Gastroesophageal sphincter (tissue), 4 donors: ENCODE measurements at regions not wholly inside any gene's neighbourhood (a gene's known extent, or its start where the extent isn't known, plus 50 kb on each side); places are given as distances from the start of the nearest gene placed in this dataset.

Experiments
- ATAC-seq: fragments of 150-250 bp; one replicate; pipeline ENCODE4 v1.9.1; 2016; ENCODE audit warnings: mild to moderate bottlenecking, moderate library complexity
- H3K27ac ChIP-seq, 4 donors: fragments of 200-600 bp; sonication (generic) in 3 of 4; 1 replicate in 3 of 4; 2 replicates in 1 of 4; pipeline ENCODE4 v1.5.1; 2016 to 2019
- H3K27me3 ChIP-seq: fragments of 200-600 bp; sonication (generic); one replicate; pipeline ENCODE4 v1.5.1; 2019
- H3K36me3 ChIP-seq, 2 donors: fragments of 200-600 bp; sonication (generic); one replicate each; pipeline ENCODE4 v1.5.1; 2019; ENCODE audit warnings: control low read depth in 1 of 2
- H3K4me1 ChIP-seq, 3 donors: fragments of 200-600 bp; sonication (generic); 1 replicate in 2 of 3; 2 replicates in 1 of 3; pipeline ENCODE4 v1.5.1; 2016 to 2019; ENCODE audit warnings: control low read depth in 2 of 3
- H3K4me3 ChIP-seq, 2 donors: fragments of 200-600 bp; sonication (generic); one replicate each; pipeline ENCODE4 v1.5.1; 2019; ENCODE audit warnings: mild to moderate bottlenecking in 1 of 2, moderate library complexity in 1 of 2
- H3K9me3 ChIP-seq, 3 donors: fragments of 200-600 bp; sonication (generic); one replicate each; pipeline ENCODE4 v1.5.1; 2017 to 2019; ENCODE audit warnings: control low read depth in 2 of 3
- EP300 ChIP-seq: sonication (generic); formaldehyde crosslinking; IDR thresholded peaks from one replicate; pipeline ENCODE4 v1.6.1; 2017; ENCODE audit warnings: antibody characterized with exemption, mild to moderate bottlenecking
- POLR2A ChIP-seq, 2 donors: fragments of 450-650 bp; IDR thresholded peaks; one replicate each; pipeline ENCODE4 v1.6.1; 2017; ENCODE audit warnings: antibody characterized with exemption in 2 of 2, mild to moderate bottlenecking in 2 of 2, moderate library complexity in 1 of 2
- POLR2AphosphoS5 ChIP-seq: sonication (generic); formaldehyde crosslinking; IDR thresholded peaks from one replicate; pipeline ENCODE4 v1.6.1; 2017; ENCODE audit warnings: antibody characterized with exemption
- WGBS, 2 donors: methylation state at CpG; one replicate each; pipeline ENCODE4 v1.1.5; 2018; ENCODE audit warnings: low coverage in 1 of 2; 5-methylcytosine and 5-hydroxymethylcytosine counted together
- TF ChIP-seq, protein P1 (sequence below), 4 experiments: fragments of 200-600 bp in 2 of 4; fragments of 450-650 bp in 2 of 4; sonication (generic) in 1 of 4; IDR thresholded peaks; one replicate each; pipeline ENCODE4 v1.5.1; 2017 to 2019; ENCODE audit warnings: antibody characterized with exemption in 4 of 4, mild to moderate bottlenecking in 2 of 4, moderate library complexity in 2 of 4

GRCh38 chr12:111298582-111299436, 70.1 kb downstream of the PHETA1 start:
- H3K9me3 ChIP-seq, result peaks cover 0 to 5% (median 0%) of the 10 kb centered on the region in 3 donors
- H3K27me3 ChIP-seq, result peaks cover 33% of the 10 kb centered on the region
- H3K4me3 ChIP-seq, result no peak overlapping the region
- TF ChIP-seq, protein P1, sequence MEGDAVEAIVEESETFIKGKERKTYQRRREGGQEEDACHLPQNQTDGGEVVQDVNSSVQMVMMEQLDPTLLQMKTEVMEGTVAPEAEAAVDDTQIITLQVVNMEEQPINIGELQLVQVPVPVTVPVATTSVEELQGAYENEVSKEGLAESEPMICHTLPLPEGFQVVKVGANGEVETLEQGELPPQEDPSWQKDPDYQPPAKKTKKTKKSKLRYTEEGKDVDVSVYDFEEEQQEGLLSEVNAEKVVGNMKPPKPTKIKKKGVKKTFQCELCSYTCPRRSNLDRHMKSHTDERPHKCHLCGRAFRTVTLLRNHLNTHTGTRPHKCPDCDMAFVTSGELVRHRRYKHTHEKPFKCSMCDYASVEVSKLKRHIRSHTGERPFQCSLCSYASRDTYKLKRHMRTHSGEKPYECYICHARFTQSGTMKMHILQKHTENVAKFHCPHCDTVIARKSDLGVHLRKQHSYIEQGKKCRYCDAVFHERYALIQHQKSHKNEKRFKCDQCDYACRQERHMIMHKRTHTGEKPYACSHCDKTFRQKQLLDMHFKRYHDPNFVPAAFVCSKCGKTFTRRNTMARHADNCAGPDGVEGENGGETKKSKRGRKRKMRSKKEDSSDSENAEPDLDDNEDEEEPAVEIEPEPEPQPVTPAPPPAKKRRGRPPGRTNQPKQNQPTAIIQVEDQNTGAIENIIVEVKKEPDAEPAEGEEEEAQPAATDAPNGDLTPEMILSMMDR (IDR thresholded peaks at IDR 0.05), result peak in 3 of 4 experiments; percentile 32 to 83 (median 60)
- no peak for TF ChIP-seq POLR2AphosphoS5
- no peak for ATAC-seq
- 6 to 8% methylated on average over 3 of the region's 14 CpGs for WGBS, 2 donors
- H3K36me3 ChIP-seq, result no peaks in the 10 kb centered on the region
- H3K27ac ChIP-seq, result no peak overlapping the region
- no peaks in the 10 kb centered on the region for H3K4me1 ChIP-seq

DNA sequence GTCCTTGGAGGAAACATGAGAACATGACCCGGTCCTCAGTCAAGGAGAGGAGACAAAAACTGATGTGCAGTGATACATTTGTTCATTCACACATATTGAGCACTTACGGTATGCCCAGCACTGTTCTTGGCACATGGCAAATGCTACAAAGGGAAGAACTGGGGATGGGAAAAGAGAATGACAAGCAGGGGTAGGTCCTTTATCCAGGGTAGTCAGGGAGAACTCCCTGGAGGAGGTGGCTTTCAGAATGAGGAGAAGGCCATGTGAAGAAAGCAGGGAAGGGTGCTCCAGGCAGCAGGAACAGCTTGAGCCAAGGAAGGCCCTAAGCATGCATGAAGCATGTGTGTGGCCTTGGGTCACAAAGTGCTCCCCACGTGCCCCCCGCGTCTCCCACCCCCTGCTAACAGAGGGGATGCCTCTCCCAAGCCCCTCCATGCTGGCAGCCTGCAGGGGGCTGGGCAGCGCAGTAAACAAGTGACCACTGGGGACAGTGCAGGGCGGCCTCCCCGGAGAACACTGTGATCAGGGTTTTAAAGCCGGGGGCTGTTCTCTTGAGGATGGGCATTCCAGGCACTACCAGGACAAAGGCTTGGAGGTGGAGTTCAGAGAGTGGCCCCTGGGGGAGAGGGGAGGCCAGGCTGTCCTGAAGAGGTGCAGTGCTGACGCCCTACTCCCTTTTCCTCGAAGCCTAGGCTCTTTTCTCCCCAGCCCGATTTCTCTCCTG, 71.0 kb downstream of the PHETA1 start:
- Histone ChIP-seq H3K9me3 (no peaks in the 10 kb centered on the region), H3K4me3 (no peak overlapping the region), H3K4me1 (no peaks in the 10 kb centered on the region), H3K36me3 (no peaks in the 10 kb centered on the region), H3K27me3 (peaks cover 28% of the 10 kb centered on the region), H3K27ac (no peak overlapping the region)
- TF ChIP-seq POLR2A (IDR thresholded peaks at IDR 0.05) (no peak), EP300 (no peak)
- TF ChIP-seq, protein P1 (IDR thresholded peaks at IDR 0.05), result no peak
- no peak for ATAC-seq
- WGBS, 2 donors, result 89 to 100% methylated on average over 1 of the region's 12 CpGs

- H3K4me3 ChIP-seq, result no peak overlapping the region
- no peak overlapping the region for H3K27ac ChIP-seq
- H3K36me3 ChIP-seq, result no peaks in the 10 kb centered on the region
- no peak for ATAC-seq
- WGBS, 2 donors, result 71 to 72% methylated on average over 2 to 6 of the region's 7 CpGs
- no peaks in the 10 kb centered on the region for H3K4me1 ChIP-seq
- H3K27me3 ChIP-seq, result peaks cover 34% of the 10 kb centered on the region
- peaks cover 0 to 5% (median 0%) of the 10 kb centered on the region in 3 donors for H3K9me3 ChIP-seq
- TF ChIP-seq POLR2A (IDR thresholded peaks at IDR 0.05) (no peak), POLR2AphosphoS5 (no peak), EP300 (no peak)
- TF ChIP-seq, protein P1 (IDR thresholded peaks at IDR 0.05), result no peak
Measured at GRCh38 chr12:111296906-111297463, 71.9 kb downstream of the PHETA1 start.

DNA sequence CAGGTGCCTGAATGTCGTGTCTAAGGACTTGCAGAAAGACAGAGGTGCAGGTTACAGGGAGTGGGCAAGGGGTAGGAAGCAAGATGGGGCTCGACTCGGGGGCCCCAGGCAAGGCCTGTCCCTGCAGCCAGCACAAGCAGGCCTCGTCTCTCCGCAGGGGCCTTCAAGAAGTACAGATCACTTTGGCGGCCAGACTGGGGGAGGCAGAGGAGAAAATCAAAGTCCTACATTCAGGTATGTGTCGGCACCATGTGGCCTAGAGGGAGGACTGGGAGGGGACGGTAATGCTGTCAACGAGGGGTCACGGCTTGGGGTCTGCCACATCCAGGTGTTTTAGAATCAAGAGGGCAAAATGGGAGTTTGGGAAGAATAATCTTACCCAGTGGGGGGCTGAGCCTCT, 73.7 kb downstream of the PHETA1 start:
- peaks cover 0 to 7% (median 0%) of the 10 kb centered on the region in 3 donors for H3K9me3 ChIP-seq
- H3K36me3 ChIP-seq, result no peaks in the 10 kb centered on the region
- no peak overlapping the region for H3K27ac ChIP-seq
- H3K27me3 ChIP-seq, result peaks cover 34% of the 10 kb centered on the region
- WGBS, 2 donors, result 66 to 70% methylated on average over 4 to 6 of the region's 10 CpGs
- TF ChIP-seq POLR2AphosphoS5, result no peak
- no peak for TF ChIP-seq EP300
- TF ChIP-seq POLR2A (IDR thresholded peaks at IDR 0.05), result no peak
- TF ChIP-seq, protein P1 (IDR thresholded peaks at IDR 0.05), result no peak
- H3K4me1 ChIP-seq, result no peaks in the 10 kb centered on the region
- no peak for ATAC-seq
- no peak overlapping the region for H3K4me3 ChIP-seq
